EH (cell line): ENCODE measurements at regions not wholly inside any gene's neighbourhood (a gene's known extent, or its start where the extent isn't known, plus 50 kb on each side); places are given as distances from the start of the nearest gene placed in this dataset.
"Not testable (repeated sequence)": the region's sequence is repeated elsewhere in the genome, so short reads cannot be mapped to it uniquely, and the experiment has no call there.

Experiments used
- DNase-seq: peaks from one replicate; pipeline ENCODE4 v3.0.0-alpha.2; 2015; ENCODE audit warnings: low read depth

DNA sequence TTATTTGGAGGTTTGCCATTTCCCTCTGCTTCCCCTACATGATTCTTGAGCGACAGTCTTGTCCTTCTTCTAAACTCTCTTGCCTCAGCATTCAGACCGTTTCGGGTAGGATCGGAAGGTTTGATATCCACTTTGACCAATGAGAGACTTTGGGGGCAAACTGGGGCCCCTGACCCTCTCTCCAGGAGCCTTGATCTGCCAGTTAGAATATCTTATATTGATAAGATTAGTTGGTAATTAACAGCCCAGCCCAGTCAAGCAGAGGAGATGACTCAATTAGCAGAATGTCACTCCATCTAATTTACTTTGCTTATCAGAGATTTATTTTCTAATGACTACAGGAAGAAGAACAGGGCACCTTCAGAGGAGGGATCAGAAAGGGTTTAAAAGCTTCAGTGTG, 532.8 kb downstream of the XYLT1 start:
- no peak for DNase-seq

DNA sequence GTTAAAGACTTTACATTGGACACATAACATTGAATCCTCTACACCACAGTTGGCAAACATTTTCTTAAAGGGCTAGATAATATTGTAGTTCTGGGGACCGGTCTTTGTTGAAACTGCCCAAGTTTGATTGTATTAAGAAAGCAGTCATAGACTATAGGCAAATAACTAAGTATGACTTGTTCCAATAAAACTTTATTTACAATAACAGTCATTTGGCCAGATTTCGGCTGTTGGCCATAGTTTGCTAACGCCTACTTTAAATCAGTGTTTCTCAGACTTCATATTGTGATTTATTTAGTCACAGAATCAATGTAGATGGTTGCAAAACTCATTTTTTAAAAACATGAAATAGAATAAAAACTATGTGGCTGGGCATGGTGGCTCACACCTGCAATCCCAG, 531.8 kb downstream of the XYLT1 start:
- DNase-seq: no peak

DNA sequence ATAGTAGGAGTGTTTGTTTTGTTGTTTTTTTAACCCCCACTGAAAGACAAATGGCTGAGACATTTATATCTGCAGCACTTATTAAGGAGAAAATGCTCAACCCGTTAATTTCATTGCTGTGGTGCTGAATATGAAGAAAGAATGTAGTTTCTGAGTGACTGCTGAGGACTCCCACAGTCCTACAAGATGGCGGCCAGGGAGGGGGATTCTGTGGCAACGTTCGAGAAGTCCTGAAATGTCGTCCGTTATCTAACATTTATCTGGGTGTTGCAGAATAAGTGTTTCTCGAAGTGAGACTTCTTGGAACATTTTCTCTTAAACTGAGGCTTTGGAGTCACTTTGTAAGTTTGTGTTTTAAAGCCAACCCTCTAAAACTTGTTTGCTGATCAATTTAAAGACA, 530.4 kb downstream of the XYLT1 start:
- no peak for DNase-seq

DNA sequence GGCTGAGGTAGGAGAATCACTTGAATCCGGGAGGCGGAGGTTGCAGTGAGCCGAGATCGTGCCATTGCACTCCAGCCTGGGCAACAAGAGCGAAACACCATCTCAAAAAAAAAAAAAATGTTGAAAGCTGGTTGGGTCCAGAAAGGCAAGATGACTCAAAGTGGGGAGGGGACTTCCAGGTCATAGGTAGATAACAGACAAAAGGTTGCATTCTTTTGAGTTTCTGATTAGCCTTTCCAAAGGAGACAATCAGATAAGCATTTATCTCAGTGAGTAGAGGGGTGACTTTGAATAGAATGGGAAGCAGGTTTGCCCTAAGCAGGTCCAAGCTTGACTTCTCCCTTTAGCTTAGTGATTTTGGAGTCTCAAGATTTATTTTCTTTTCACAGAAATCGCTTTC, 527.9 kb downstream of the XYLT1 start:
- not testable (repeated sequence) for DNase-seq

DNA sequence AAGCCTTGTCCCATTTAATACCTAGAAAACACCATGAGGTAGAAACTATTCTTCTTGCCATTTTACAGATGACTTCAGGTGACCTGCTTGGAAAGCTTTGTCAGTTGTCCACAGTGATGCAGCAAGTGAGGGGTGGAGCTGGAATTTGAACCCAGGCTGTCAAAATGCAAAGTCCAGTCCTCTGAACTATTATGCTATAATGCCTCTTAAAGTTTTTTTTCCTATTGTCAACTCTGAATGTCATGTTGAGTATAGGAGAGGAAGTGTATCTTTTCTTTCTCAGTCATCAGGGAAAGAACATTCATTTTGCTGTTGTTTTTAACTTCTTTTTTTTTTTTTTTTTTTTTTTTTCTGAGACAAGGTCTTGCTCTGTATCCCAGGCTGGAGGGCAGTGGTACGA, 525.6 kb downstream of the XYLT1 start:
- DNase-seq: no peak

DNA sequence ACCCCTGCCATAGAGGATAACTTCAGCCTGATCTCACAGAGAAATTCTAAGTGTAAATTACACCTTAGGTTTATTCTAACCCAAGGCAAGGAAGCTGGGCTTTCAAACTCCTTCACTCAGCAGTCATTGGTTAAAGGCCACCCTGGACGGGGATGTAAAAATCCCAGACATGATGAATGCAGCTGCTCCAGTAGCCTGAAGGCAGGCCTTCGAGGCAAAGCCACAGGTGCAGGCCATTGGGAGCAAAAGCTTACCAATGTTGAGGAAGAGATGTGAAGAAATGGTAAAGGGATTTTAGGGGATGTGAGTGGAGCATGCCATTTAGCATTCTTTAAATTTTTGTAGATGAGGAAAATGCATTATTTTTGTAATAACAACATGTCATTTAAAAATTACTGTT, 514.4 kb downstream of the XYLT1 start:
- DNase-seq: no peak

DNA sequence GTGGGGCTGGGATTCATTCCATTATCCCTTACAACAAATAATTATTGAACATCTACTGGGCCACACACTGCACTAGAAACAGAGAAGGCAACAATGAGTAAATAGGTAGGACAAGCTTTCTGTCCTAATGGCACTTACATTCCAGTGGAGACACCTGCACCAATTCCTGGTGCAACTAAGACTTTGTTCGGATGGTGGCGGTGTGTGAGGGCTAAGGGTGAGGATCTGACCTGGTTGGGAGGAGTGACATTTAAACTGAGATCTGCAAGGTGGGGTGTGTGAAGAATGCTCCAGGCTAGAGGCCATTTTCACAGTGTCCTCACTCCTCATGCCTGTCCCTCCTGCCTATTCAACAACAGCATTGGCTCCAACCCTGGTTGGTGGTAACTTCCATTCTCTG, 510.0 kb downstream of the XYLT1 start:
- no peak for DNase-seq

DNA sequence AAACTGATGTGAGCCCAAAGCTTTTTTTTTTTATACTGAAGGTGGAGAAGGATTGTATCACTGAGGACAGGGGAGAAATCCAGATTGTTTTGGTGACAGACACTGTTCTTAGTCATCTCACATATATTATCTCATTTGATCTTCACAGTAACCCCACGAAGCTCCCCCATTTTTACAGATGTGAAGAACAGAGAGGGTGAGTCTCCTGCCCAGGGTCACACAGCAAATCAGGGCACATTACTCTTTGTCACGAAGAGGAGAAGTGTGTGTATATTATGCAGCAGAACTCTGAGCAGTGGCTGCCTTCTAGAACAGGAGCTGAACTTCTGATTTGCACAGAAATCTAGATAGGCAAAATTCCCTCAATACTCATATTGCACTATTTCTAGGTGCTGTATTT, 504.3 kb downstream of the XYLT1 start:
- no peak for DNase-seq

DNA sequence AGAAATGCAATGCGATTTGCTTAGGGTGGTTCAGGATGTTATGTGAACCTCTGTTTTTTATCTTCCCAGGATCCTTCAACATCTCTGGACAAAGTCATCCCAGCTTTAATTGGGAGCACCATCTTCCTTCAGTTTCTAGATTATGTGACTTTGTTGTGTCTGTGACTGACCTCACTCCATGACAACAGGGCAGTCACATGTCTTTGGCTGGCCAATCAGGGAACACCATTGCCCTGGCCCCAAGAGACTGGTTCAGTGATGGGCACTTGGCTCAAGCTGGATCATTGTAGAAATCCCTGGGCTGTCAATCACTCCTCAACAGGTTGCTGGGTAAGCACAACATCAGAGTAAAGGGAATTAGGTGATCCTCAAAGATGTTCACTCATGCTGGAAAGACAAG, 499.7 kb downstream of the XYLT1 start:
- DNase-seq: no peak

DNA sequence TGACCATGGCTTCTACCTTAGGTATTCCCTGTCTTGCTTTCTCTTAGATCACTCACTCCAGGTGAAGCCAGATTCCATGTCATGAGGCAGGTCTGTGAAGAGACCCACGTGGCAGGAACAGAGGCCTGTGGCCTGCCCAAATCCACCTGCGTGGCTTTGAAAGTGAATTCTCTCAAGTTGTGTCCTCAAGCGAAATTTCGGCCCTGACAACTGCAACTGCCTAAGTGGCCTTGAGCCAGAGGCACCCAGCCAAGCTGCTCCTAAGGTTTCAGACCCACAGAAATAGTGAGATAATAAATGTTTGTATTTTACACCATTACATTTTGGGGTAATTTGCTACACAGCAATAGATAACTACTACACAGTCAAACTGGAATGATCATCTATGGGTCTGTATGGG, 497.9 kb downstream of the XYLT1 start:
- DNase-seq: no peak

DNA sequence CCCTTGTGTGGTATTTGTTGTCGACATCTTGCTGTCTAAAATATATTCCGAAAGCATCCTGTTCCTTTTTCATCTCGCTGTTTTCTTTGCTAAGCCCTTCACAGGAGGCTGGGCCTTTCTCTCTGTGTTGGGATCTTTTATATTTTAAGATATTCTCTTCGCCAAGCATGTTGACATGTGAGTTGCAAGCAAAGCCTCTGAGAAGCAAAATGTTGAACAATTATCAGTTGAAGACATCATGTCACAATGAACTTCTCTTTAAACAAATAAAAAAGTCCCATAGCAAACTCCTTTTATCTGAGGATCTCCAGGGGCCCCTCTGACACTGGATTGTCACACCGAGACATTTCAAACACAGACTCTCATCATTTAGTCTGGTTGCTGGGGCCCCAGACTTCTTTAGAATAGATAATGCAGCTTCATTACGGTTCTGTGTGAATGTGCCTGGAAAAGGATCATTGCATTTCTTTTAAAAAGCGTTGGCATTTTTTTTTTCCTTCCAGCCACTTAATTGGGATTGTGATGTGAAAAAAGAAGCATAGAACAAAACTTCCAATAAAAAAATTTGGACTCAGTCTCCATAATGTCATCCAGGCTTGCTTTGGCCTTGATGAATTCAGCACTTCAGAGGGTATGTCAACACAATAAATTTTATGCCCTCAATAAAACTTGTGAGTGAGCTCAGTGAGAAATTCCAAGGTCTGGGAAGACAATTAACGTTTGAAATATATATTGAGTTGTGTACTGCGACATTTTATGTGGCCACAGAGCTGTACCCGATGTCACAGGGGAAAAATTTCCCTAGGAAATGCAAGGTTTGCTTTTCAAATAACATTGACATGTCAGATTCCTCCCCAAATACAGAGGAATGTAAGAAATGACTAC, 496.8 kb downstream of the XYLT1 start:
- DNase-seq: no peak

DNA sequence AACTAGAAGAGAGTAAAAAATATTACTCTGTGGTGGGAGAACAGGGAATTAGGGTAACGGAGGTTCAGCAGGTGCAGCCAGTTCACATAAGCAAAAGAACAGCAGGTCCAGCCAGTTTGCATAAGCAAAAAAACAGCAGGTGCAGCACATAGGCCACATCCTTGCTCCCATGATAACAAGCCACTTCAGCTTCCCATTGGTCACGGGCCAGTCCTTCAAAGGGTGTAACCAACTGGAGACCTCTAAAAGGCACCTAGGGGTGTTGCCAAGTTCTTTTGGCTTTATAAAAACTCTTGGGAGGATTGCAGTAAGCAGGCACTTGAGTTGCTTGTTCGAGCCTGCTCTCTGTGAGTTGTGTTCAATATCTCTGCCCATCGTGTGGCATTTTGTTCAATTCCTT, 488.1 kb downstream of the XYLT1 start:
- no peak for DNase-seq

DNA sequence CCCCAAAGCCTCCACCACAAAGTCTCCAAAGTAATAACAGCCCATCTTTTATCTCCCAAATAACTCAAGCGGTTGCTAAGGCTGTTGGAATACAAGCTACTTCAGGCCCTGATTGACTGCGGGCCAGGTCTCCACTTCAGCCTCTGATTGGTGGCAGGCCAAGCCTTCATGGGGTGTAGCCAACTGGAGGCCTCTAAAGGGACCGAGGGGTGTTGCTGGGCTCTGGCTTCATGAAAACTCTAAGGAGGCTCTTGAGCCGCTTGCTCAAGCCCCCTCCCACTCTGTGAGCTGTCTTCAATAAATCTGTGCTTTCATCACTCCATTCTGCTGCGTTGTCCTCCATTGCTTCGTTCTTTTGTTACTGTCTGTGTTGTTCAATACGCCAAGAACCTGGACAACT, 487.2 kb downstream of the XYLT1 start:
- DNase-seq: no peak

DNA sequence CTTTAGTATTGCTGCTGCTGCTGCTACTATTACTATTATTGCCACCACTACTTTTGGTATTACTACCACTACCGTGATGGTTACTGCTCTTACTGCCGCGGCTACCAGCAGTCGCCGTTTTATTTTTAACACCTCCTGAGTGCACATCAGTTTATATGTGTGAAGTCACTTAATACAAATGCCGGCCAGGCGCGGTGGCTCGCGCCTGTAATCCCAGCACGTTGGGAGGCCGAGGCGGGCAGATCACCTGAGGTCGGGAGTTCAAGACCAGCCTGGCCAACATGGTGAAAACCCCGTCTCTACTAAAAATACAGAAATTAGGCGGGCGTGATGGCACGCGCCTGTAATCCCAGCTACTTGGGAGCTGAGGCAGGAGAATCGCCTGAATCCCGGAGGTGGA, 486.7 kb downstream of the XYLT1 start:
- DNase-seq: not testable (repeated sequence)

DNA sequence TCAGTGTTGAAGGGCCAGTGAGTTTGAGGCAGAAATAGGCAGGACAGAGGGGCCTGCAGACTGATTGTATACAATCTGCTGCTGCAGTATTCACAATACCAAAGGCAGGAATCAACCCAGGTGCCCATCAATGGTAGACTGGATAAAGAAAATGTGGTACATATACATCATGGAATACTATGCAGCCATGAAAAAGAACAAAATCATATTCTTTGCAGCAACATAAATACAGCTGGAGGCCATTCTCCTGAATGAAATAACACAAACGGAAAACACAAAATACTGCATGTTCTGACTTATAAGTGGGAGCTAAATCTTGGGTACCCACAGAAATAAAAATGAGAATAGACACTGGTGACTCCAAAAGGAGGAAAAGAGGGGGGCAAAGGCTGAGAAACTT, 485.1 kb downstream of the XYLT1 start:
- DNase-seq: no peak

DNA sequence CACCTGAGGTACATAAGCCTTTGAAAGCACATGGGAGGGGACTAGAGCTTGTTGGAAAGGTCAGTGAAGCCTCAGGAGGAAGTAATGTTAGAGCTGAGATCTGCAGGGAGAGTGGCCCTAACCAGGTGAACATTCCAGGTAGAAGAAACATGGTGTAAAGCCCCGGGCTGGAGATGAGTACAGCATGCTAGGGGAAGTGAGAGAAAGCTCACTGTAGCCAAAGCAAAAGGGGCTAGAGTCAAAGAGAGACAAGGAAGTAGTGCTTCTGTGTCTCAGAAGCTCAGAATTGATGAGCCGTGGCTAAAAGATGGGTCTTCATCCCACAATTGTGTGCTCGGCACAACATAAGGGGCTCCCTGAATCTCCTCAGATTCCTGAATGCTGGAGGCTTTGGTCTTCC, 481.8 kb downstream of the XYLT1 start:
- no peak for DNase-seq

DNA sequence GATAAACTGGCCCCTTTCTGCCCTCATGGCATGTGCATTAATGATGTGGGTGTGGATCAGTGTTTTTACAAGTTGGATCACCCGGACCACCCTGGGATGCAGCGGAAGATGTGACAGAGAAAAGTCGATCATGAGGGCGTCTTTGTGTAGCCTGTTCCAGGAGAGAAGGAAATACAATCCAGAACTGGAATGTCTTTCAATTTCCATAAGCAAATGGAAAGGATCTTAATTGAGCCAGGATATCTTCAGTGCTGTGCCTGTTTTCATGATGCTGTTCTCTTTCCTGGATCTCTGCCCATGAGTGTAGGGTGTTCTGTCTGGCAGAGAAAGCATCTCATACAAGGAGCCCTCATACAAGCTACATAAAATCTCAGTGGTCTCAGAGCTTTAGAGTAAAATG, 481.4 kb downstream of the XYLT1 start:
- no peak for DNase-seq

DNA sequence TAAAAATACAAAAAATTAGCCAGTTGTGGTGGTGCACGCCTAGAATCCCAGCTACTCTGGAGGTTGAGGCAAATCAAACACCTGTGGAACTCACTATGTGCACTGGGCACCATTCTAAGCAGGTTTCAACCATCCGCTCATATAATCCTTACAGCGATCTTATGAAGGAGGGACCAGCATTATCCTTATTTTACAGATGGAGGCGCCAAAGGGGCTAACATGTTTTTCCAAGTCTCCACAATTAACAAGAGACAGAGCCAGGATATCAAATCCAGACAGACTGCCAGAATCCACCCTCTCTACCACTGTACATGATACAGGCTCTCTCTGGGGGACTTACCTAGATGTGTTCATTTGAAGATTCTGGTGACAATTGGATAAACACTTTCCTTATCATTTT, 479.0 kb downstream of the XYLT1 start:
- no peak for DNase-seq

DNA sequence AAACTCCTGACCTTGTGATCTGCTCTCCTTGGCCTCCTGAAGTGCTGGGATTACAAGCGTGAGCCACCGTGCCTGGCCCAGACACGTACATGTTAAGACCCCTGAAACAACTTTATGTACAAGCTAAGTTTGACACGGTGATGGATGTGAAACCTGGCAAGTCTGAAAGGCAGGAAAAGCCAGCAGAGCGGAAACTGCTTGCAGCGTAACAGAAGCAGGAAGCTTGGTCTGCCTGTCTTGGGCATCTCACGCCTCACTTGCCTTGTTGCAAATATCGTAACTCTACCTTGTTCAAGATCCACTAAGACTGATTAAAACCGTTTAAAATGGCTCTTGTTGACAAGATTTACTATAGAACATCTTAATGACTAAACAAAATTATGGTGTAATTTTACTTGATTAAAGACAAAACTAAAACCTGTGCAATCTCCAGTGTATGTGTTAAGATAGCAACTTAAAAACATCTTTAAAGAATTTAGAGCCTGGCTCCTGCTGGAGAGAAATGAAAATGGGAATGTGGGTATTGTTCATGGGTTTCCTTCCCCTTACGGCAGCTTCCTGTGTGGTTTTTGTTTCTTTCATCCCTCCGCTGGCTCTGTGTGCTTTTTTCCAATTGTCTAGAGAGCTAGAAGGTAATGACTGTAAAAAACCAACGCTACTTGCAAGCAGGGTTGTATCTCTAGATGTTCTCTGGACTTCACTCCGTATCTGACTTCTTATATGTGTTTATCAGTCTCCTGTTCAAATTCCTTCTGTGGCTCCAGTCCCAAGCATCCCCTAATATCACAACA, 477.6 kb downstream of the XYLT1 start:
- no peak for DNase-seq

DNA sequence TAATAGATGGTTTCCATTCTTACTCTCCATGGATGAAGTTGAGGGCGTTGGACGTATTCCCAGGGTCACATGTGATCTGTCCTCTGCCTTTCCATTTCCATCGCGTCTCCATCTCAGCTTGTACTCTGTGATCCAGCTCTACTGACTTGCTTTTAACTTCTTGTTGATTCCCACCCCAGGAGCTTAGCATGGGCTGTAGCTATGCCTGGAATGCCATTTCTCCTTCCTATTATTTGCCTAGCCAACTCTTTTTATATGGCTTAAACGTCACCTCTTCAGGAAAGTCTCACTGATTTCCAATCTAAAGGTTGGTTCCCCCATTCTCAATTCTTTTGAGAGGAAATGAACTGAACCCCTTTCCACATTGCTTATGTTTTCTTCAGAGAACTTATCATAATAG, 475.9 kb downstream of the XYLT1 start:
- no peak for DNase-seq

DNA sequence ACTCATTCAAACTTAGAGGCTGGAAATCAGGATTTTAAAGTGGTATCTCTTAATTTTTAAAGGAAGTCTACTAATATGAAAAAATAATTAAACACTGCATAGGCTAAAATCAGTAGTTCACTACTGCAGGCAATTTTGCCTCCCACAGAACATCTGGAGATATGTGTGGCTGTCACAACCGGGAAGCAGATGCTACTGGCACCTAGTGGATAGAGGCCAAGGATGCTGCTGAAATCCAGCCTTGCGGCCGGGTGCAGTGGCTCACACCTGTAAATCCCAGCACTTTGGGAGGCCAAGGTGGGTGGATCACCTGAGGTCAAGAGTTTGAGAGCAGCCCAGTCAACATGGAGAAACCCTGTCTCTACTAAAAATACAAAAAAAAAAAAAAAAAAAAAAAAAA, 473.9 kb downstream of the XYLT1 start:
- no peak for DNase-seq

DNA sequence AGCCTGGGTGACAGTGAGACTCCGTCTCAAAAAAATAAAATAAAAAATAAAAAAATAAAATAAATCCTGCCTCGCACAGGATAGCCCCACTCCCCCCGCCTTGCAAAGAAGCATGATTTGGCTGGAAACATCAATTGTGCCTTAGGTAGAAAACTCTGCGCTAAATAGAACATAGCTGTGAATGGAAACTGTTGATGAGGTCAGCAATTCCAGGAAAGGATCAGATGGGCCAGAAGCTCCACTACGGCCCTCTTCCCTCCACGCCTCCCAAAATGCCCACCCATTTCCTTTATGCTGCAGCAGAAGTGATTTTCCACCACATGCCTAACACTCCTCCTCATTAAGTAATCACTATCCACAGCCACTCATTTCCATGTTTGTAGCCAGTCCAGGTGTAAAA, 473.4 kb downstream of the XYLT1 start:
- no peak for DNase-seq

DNA sequence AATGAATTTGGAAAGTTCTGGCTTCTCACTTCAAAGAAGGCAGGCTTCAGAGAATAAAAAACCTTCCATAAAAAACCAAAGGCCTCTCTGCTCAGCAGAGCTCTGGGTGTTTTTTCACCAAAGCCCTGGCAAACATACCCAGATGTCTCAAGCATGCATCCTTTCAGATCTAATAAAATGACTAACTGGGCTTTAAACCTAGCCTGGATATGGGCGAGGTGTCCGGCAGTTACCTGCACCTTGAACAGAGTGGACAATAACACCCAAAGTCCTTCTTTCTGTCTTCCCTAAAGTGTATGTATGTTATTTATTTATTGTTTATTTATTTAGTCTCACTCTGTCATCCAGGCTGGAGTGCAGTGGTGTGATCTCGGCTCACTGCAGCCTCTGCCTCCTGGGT, 469.3 kb downstream of the XYLT1 start:
- DNase-seq: no peak

DNA sequence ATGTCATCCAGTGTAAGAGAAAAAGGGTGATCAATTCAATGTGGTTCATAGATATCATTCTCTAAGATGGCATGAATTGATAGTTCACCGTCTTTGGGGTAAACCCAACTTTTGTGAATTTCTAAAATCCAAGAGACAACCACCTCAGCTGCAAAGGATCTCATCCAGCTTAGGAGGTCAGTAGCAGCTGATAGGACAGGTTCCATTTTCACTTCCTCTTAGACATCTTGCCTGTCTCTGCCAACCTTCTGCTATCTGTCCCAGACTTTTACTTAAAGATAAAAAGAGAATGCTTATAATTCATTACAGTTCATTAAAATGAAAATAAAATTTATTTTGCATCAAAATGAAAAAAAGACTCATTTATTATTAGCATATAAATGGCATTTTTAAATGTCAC, 468.2 kb downstream of the XYLT1 start:
- no peak for DNase-seq
